Vagina (tissue), 2 donors: ENCODE measurements at regions not wholly inside any gene's neighbourhood (a gene's known extent, or its start where the extent isn't known, plus 50 kb on each side); places are given as distances from the start of the nearest gene placed in this dataset.

Experiments
- DNase-seq, 2 donors: peaks; one replicate each; pipeline ENCODE4 v3.0.0-alpha.2; 2017; ENCODE audit errors: extremely low spot score in 2 of 2
- H3K27ac ChIP-seq: fragments of 200-600 bp; sonication (generic); one replicate; pipeline ENCODE4 v1.5.1; 2019
- H3K27me3 ChIP-seq: fragments of 200-600 bp; sonication (generic); one replicate; pipeline ENCODE4 v1.5.1; 2019
- H3K36me3 ChIP-seq, 2 donors: fragments of 200-600 bp; sonication (generic); one replicate each; pipeline ENCODE4 v1.5.1; 2017 to 2019
- H3K4me1 ChIP-seq: fragments of 200-600 bp; sonication (generic); one replicate; pipeline ENCODE4 v1.5.1; 2019
- H3K4me3 ChIP-seq, 2 donors: fragments of 200-600 bp; sonication (generic); 1 replicate in 1 of 2; 2 replicates in 1 of 2; pipeline ENCODE4 v1.5.1; 2016 to 2019
- H3K9me3 ChIP-seq: fragments of 200-600 bp; sonication (generic); one replicate; pipeline ENCODE4 v1.5.1; 2019
- POLR2A ChIP-seq, 2 donors: fragments of 450-650 bp; IDR thresholded peaks; one replicate each; pipeline ENCODE4 v1.6.1; 2017; ENCODE audit warnings: antibody characterized with exemption in 2 of 2, mild to moderate bottlenecking in 2 of 2, moderate library complexity in 2 of 2
- POLR2AphosphoS5 ChIP-seq, 2 donors: sonication (generic); formaldehyde crosslinking; IDR thresholded peaks; one replicate each; pipeline ENCODE4 v1.9.0; 2017; ENCODE audit warnings: antibody characterized with exemption in 2 of 2, mild to moderate bottlenecking in 2 of 2, low read depth in 1 of 2; ENCODE audit not compliant: insufficient read depth in 1 of 2
- intact Hi-C: fragments of 100-400 bp; cut with DNase I; formaldehyde crosslinking; loops from one replicate; pipeline ENCODE4 v1.15.1; 2023
- TF ChIP-seq, protein P1 (sequence below), 3 experiments: fragments of 450-650 bp in 2 of 3; fragments of 200-600 bp in 1 of 3; sonication (generic) in 1 of 3; IDR thresholded peaks; one replicate each; pipeline ENCODE4 v1.5.1; 2017 to 2019; ENCODE audit warnings: antibody characterized with exemption in 3 of 3, mild to moderate bottlenecking in 2 of 3, moderate library complexity in 2 of 3

- no peak overlapping the region for H3K27ac ChIP-seq
- no peak overlapping the region for H3K4me3 ChIP-seq
- no peaks in the 10 kb centered on the region for H3K9me3 ChIP-seq
- H3K27me3 ChIP-seq = no peaks in the 10 kb centered on the region
- no peaks in the 10 kb centered on the region for H3K36me3 ChIP-seq
- DNase-seq = no peak
- intact Hi-C loops = no loop called here
- TF ChIP-seq, protein P1, sequence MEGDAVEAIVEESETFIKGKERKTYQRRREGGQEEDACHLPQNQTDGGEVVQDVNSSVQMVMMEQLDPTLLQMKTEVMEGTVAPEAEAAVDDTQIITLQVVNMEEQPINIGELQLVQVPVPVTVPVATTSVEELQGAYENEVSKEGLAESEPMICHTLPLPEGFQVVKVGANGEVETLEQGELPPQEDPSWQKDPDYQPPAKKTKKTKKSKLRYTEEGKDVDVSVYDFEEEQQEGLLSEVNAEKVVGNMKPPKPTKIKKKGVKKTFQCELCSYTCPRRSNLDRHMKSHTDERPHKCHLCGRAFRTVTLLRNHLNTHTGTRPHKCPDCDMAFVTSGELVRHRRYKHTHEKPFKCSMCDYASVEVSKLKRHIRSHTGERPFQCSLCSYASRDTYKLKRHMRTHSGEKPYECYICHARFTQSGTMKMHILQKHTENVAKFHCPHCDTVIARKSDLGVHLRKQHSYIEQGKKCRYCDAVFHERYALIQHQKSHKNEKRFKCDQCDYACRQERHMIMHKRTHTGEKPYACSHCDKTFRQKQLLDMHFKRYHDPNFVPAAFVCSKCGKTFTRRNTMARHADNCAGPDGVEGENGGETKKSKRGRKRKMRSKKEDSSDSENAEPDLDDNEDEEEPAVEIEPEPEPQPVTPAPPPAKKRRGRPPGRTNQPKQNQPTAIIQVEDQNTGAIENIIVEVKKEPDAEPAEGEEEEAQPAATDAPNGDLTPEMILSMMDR (IDR thresholded peaks at IDR 0.05) = no peak
- TF ChIP-seq POLR2AphosphoS5 (IDR thresholded peaks at IDR 0.05; ENCODE audit: insufficient read depth in 1 of 2, low read depth in 1 of 2) (no peak), POLR2A (IDR thresholded peaks at IDR 0.05) (no peak)
- no peaks in the 10 kb centered on the region for H3K4me1 ChIP-seq
These were observed 180.2 kb downstream of the XPNPEP1 start for GRCh38 chr10:109743146-109743545.

- Histone ChIP-seq H3K4me1 (no peaks in the 10 kb centered on the region), H3K36me3 (no peaks in the 10 kb centered on the region), H3K27me3 (no peaks in the 10 kb centered on the region), H3K9me3 (no peaks in the 10 kb centered on the region), H3K4me3 (no peak overlapping the region), H3K27ac (no peak overlapping the region)
- intact Hi-C loops = no loop called here
- DNase-seq = no peak
- no peak for TF ChIP-seq POLR2A (IDR thresholded peaks at IDR 0.05)
- TF ChIP-seq, protein P1 (IDR thresholded peaks at IDR 0.05) = no peak
- TF ChIP-seq POLR2AphosphoS5 (IDR thresholded peaks at IDR 0.05; ENCODE audit: insufficient read depth in 1 of 2, low read depth in 1 of 2) = no peak
These were observed 181.6 kb downstream of the XPNPEP1 start for GRCh38 chr10:109741712-109742111.

DNA sequence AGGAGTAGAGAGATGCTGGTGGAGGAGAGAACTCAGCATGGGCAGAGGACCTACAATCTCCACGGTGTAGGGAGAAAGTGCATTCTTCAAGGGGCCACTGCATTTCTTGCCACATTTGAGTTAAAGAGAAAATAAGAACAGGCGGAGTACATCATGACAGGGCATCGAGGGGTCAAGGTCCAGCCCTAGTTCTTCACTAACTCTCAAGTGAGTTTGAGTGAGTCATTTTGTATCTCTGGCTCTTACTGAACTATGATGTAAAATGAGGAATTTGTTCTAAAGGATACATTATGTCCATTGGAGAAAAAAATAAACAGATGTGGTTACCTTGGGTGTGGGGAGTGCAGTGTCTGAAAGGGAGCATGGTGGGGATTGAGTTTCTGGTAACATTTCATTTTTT is 182.9 kb downstream of the XPNPEP1 start:
- Histone ChIP-seq H3K27ac (no peak overlapping the region), H3K36me3 (no peaks in the 10 kb centered on the region), H3K27me3 (no peaks in the 10 kb centered on the region), H3K4me3 (no peak overlapping the region), H3K4me1 (no peaks in the 10 kb centered on the region), H3K9me3 (no peaks in the 10 kb centered on the region)
- intact Hi-C loops = no loop called here
- no peak for DNase-seq
- TF ChIP-seq, protein P1 (IDR thresholded peaks at IDR 0.05) = no peak

- DNase-seq = no peak
- no peak overlapping the region for H3K27ac ChIP-seq
- no peaks in the 10 kb centered on the region for H3K36me3 ChIP-seq
- no peaks in the 10 kb centered on the region for H3K4me1 ChIP-seq
- no peaks in the 10 kb centered on the region for H3K9me3 ChIP-seq
- no peak overlapping the region for H3K4me3 ChIP-seq
- no peaks in the 10 kb centered on the region for H3K27me3 ChIP-seq
- intact Hi-C loops = no loop called here
- TF ChIP-seq POLR2A (IDR thresholded peaks at IDR 0.05) = no peak
- TF ChIP-seq, protein P1 (IDR thresholded peaks at IDR 0.05) = no peak
- TF ChIP-seq POLR2AphosphoS5 (IDR thresholded peaks at IDR 0.05; ENCODE audit: insufficient read depth in 1 of 2, low read depth in 1 of 2) = no peak
These were observed 185.7 kb downstream of the XPNPEP1 start for GRCh38 chr10:109737626-109738025.

DNA sequence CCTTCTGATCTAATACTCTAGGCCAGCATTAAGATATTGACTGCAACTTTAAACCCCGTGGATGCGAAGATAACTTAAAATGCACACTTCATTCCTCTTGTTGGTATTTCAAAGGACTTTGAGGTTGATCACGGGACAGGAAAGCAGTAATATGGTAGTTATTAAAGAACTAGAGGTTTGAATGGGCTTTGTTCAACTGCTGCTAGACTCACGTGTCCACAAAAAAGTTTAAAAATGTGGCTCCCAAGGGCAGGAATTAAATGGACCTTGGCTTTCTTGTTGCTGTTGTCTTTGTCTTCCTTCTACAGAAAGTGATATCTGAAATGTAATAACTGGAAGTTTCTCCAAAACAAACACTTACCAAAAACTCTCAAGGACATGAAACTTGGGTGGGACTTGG is 186.3 kb downstream of the XPNPEP1 start:
- intact Hi-C loops = no loop called here

More for the DNA sequence above, 186.3 kb downstream of the XPNPEP1 start:
- TF ChIP-seq, protein P1 (IDR thresholded peaks at IDR 0.05) = no peak
- no peak for TF ChIP-seq POLR2A (IDR thresholded peaks at IDR 0.05)
- TF ChIP-seq POLR2AphosphoS5 (IDR thresholded peaks at IDR 0.05; ENCODE audit: insufficient read depth in 1 of 2, low read depth in 1 of 2) = no peak
- Histone ChIP-seq H3K27ac (no peak overlapping the region), H3K36me3 (no peaks in the 10 kb centered on the region), H3K9me3 (no peaks in the 10 kb centered on the region), H3K27me3 (no peaks in the 10 kb centered on the region), H3K4me1 (no peaks in the 10 kb centered on the region), H3K4me3 (no peak overlapping the region)
- DNase-seq = no peak
